Bone marrow (tissue), 2 donors: ENCODE measurements at regions not wholly inside any gene's neighbourhood (a gene's known extent, or its start where the extent isn't known, plus 50 kb on each side); places are given as distances from the start of the nearest gene placed in this dataset.

Source experiments
- DNase-seq, 2 donors: peaks; one replicate each; lab custom pipeline; 2025; lab: John Stamatoyannopoulos, UW

DNA sequence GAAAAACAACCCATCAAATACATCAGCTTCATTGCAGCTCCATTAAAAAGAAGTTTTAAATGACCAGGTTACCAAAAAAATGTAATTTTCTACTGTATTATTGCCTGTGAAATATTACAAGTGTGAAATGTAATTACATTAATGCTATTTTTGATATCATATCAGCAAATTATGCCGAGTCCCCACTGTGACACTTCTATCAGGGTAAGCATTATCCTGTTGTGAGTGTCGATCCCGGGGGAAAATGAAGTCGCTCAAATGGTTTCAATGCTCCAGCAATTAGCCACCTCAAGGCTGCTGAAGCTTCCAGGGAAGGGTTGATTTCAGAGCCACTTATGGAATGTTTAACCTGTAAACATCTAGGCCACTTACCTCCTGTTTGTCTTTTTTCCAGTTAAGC is 70.4 kb downstream of the RCN1 start:
- DNase-seq = no peak

DNA sequence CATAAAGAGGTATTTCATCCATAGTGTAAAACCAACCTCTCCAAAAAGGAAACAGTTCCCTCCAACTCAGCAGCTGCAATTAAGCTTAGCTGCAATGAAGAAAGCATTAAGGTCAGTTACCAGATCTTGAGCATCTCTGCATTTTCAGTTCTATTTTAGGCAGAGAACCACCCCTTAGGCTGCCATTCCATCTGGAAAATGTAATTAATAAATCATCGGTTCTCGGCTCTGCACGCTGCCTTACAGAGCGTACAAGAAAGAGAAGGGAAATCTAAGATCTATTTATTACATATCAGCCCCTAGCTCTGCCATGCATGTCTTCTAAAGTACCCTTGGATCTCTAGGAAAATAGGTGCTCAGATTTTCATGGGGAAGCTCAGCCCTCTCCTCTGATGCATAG is 71.5 kb downstream of the RCN1 start:
- DNase-seq = no peak

DNA sequence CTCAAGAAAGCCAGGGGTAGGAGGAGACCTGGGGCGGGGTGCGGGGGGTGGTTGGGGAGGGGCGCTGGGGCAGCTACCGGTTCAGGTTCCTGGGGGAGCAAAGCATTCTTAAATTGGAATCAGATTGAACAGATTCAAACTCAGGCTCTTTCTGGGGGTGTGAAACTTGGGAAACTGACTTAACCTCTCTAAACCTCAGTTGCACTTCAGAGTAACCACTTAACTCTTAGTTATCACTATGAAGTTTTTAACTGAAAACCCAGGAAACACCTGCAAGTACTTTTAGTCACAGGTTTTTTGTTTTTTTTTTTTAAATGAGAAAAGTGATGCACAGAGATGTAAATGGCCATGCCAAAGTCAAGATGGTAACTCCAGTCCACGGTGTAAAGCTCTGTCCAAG is 72.0 kb downstream of the RCN1 start:
- DNase-seq = no peak

DNA sequence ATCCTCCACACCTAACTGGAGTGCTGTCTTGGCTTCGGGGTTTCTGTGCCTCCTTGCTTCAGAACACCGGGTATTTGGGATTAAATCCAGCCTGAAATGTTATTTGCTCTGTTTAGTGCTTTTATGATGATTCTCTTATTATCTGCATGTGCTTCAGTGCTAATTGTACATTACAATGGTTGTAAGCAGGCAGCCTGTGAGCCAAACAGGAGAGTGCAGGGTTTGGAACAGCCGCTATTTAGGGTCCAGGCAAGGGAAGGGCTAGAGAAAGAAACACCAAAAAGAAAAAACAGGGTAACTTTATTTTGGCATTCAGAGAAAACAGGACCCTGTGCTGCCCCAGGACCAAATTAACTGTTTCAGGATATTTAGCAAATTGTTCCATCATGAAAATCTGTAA is 72.7 kb downstream of the RCN1 start:
- no peak for DNase-seq

DNA sequence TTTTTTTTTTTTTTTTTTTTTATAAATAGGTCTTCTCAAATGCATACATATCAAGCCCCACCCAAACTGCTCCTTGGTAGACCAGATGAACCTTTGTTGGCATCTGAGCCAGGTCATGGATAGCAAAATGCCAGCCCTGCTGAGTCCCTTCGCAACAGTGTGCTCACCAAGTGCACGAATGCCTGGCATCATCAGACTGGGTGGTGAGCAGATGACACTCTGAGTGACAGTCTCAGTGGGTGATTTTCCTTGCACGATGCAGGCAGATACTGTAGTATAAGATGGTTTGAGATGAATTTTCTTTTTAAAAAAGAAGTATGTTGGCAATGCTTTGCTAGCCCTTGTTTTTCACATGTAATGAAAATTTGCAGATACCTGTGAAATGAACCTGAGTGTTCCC is 74.0 kb downstream of the RCN1 start:
- DNase-seq = no peak

DNA sequence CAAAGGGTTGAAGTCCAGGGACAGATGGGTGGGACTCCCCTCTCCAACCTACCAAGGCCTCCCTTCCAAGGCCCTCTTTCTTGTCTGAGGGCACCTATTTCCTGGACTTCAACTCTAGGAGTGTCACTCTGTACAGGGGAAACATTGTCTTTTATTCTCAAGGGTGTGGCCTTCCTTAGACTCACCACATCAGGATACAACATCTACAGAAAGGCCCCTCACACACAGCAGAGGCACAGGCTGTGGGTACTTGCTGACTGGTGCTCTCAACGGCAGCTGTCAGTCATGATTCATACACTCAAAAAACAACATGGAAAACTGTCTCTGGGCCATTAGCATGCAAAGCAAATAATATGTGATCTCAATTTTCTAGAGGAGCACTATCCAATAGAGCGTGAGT is 78.0 kb downstream of the RCN1 start:
- no peak for DNase-seq

DNA sequence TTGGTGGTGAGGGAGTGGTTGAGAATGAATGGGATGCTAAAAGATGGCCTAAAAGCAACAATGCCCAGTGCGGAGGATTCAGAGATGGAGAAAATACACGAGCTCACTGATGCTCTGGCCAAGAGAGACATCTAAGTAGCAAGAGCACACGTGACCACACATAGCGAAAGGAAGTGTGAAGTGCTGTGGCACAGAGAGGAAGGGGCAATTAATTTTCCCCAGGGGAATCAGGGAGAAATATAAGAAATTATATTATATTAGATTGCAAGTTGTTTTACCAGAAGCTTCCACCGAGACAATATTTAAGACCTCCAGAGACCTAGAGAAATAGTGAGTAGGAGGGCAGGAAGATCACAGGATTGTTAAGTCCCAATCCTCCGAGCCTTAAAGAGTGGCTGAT is 80.6 kb downstream of the RCN1 start:
- DNase-seq = no peak

DNA sequence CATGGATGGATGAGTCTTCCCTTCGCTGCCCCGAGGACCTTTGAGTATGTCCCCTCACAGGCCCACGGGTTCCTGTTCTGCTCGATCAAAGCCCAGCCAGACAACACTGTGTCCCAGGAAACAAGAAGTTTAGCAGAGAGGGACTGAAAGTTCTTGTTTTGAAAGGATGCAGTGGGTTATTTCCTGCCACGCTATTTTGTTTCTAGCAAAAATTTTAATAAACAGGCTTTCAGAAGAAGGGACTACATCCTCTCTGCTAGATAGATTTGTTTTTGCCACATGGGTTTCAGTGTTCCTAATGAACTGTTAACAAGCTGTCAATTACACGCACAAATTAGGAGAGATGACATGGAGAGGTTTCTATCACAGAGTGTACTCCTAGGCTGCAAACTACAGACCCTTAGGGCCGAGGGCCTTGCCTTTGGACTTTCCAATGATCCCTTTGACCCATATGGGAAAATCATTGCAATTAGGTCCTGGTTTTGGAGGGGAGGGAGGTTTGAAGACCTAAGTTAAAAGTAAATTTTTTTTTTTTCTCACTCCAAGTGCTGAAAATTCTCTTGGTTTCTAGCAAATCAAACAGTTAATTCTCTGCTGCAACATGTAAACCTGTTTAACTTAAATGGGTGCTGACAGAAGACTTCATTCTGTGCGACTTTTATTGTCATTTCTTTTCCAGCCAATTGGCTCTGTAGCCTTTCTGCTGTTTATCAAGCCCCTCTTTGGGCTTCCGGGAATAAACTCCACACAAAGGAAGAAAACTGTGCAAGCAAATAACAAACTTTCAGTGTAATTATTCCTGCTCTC is 81.4 kb downstream of the RCN1 start:
- DNase-seq = no peak

DNA sequence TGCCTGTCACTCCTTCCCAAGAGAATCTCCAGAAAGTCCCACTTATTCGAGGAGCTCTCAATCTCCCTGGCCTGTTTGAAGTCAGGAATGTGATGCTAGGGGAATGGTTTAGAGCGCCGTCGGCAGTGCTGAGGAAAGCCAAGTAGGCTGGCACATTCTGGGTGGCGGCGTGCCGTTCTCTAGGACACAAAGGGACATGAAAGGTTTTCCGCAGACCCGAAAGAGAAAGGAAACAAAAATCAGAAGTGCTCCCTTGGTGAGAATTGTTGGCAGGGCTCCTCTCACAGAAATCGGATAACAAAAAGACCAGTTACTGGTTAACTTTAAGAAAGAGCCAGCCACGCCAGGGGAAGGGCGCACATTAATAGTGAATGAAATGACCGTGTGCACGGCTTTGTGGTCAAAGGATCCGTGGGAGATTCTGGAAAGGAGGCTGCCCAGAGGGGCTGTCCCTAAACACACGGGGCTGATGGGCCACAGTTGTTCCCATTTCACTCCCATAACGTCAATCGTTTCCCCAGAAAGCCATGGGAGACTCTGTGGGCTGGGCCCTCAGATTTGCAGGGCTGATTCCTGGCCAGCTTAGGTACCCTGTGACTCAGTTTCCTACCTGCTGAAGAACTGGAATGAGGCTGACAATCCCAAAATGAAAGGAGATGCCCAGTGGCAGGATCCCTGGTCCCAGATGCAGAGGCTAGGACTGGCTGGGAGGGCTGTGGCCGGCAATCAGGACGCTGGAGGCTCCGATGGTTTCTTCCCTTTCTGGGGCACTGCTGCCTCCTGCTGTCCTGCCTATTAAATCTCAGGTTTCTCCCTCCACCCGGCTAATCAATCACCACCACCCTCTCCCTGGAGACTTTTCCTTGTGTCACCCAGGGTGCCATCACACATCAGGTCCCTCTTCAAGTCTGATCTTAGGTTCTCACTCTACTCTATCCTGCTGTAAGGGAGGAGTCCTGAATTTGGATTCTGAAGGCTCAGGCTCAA is 82.3 kb downstream of the RCN1 start:
- DNase-seq = no peak

DNA sequence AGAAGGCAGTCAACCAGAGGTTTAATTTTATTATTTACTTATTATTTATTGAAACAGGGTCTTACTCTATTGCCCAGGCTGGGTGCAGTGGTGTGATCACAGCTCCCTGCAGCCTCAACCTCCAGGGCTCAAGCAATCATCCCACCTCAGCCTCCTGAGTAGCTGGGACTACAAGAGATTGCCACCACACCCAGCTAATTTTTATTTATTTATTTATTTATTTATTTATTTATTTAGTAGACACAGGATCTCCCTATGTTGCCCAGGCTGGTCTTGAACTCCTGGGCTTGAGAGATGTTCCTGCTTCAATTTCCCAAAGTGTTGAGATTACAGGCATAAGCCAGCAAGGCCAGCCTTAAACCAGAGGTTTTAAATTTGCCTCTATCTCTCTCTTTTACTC is 83.1 kb downstream of the RCN1 start:
- DNase-seq = no peak

DNA sequence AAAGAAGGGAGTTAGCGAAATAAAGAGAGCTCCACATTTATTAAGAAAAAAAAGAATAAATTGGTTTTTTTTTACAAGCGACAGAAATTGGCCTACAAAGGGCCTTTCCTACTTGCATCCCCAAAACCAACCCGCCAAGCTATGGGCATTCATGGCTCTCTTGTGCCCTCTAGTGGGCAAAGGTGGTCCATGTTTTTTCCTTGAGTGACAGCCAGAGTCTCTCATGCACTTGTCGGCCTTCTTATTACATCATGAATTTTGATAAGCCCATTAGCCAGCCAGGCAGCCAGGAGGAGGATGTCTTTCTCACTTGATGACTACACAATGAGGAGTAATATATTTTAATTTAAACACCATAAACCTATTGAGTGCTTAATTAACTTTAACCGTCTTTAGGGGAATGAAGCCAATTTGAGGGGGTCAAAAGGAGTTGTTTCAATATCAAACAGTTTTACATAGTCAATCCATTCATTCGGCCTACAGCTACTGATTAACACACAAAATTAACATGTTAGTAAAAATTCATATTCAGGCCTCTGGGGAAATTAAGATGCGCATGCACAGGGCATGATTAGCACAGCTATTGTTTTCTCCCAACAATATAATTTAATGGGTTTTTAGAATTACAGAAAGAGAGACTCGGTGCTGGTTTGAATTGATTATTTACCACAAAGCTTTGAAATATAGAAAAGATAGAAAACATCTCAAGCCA is 85.5 kb downstream of the RCN1 start:
- peak; percentile 25 to 77 for DNase-seq

DNA sequence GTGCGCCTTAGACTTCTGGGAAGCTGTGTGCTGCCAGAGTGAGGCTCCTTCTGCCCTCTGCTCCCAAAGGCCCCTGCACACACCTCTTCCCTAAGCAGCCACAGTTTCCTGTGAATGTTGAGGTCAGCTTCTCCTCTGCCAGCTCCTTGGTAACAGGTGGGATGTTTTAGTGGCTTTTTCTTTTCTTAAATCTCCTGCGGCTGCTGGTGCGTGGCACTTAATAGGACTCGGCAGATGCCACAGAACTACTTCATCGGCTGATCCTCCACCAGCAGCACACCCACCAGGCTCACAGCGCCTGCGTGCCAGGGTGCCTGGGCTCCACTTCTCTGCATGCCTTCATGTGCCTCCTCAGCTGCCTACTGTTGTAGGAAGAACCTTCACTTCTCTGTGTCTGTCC is 87.8 kb downstream of the RCN1 start:
- DNase-seq = no peak

DNA sequence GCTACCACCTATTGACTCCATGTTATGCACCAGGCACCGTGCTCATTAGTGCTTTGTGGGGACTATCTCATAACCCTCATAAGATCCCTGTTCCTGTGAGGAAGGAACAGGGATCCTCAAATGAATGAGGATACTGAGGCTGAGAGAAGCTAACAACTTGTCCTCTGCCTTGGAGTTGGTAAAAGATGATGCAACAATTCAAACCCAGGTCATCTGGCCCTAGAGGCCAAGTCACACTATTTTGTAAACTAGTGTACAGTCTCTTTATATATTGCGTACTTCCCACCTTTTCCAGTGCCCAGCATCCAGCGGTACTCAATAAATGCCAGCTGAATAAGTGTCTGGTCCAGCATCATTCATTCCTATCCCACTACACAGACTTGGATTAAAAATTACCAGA is 92.6 kb downstream of the RCN1 start:
- no peak for DNase-seq

DNA sequence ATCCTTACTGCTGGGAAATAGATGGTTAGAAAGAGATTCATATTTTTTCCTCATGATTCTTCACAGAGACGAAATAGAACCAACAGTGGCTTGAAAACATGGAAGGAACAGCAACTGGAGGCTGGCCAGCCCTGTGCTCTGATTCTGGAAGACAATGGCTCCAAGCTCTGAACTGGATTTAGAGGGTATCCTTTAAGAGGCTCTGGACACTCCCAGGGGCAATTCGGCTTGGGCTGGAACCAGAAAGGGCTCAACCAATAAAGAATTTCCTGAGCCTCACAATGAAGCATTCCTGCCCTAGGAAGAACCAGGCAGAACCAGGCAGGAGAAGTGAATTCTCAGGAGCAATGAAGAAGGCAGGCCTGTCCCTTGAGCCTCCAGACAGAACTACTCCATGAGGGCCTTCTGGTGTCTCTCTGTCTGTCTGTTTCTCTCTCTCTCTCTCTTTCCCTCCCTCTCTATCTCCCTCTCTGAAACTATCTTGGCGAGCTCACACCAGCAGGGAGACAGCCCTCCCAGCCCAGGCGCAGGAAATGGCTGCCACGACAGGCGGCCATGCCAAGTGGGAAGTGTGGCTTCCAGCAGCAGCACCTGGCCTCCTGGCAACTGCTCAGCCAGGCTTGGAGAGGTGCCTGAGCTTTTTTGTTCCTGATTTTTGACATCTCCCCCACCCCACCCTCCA is 93.3 kb downstream of the RCN1 start:
- no peak for DNase-seq

DNA sequence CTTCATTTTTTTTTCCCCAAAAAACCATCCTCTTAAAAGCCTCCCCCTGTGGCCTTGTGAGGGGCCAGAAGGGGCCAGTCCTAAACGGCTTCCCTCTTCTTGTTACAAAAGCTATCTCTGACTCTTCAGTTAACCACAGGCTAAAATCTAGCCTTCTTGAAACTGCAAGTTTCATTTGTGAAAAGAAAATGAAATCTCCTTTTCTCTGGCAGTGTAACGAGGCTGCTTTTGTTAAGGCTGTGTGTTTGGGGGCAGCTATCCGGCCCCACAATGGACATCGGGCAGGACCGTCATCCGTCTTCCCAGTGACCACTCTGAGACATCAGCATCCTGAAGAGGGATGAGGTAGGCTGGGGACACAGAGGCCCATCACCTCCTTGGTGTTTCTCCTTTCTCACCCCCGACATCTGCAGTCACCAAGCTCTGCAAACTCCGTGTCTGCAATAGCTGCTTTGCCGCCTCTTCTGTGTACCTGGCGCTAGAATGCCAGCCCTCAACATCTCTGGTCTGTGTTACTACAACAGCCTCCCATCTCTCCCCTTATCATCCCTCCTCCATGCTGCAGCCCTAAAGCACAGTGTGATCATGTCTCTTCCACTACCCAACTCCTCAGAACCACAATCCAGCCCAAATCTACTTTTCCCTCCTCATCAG is 94.0 kb downstream of the RCN1 start:
- DNase-seq = no peak

DNA sequence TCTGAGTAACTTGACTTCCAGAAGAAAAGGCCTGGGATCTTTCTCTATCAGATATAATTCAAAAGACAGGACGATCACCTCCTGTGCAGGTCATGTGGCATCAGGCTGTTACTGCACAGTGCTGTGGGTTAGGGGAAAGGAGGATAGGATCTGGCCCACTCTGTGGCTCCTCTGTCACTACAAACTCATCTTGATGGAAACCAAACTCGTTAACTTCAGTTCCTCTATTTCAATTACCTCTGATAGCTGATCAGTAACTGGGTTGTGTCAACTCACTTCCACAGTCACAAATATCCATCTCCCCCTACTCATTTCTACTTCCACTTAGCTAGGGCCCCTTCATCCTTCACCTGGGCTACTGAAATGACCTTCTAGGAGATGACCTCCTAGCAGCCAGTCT is 95.2 kb downstream of the RCN1 start:
- DNase-seq = no peak

DNA sequence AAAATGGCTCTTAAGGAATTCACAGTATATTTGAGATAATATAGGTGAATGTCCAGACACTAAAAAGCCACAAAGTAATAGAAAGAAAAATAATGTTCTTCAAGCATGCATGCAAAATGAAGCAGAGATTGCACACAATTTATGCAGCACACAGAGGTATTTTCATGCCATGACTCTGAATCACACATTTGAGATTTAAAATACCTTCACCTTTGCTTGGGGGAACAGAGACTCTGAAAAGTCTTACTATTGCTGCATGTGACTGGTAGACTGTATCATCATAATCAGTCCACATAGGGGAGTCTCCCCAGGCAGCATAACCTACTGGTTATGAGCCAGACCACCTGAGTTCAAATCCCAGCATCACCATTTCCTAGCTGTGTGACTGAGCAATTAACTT is 96.2 kb downstream of the RCN1 start:
- DNase-seq = no peak

DNA sequence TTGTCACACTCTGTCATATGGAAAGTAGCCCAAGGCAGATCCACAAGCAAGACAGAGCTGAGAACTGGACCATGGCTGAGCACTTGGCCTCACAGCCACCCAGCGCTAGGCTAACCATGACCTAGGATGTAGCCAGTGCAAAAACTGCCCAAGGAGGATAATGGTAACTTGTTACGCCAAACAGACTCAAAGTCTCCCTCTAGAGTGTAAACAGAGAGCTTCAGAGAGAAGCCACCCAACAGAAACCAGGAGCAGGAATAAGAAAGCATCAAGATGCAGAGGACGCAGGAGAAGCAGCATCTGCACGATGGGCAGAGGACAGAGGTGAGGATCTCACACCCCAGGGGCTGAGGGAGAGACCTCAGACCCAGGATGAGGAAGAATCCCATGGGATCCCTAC is 97.9 kb downstream of the RCN1 start:
- no peak for DNase-seq

DNA sequence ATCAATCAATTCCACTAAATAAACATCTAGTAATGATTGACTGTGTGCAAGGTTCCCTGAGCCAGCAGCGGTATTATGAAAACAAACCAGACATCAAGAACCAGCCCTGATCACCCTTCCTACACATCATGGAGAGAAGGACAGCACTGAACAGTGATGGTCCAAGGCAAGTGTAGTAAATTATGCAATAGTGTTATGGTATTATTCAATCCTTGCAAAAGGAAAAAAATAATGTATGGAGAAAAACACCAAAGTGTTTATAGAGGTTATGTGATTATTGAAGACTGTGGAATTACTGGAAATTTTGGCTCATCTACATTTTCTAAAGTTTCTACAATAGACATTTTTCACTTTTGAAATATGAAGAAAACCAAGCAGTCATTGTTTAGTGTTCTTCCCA is 105.3 kb downstream of the RCN1 start:
- DNase-seq = no peak

DNA sequence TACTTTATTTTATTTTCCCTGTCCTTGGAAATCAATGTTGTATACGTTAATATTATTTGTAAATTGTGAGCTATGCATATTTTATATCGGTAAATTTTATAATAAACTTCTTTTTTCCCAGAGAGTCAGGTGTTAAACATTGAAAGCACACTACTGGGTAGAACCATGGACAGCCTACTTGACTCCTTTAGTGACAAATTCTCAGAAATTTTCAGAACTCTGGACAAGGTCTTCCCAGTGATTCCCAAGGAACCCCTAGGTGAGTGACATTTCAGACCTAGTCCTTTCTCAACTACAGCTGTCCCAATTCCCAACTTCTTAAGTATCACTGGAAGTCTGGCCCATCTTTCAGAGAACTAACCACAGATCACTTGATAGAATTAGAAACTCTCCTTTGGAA is 107.2 kb downstream of the RCN1 start:
- DNase-seq = no peak

DNA sequence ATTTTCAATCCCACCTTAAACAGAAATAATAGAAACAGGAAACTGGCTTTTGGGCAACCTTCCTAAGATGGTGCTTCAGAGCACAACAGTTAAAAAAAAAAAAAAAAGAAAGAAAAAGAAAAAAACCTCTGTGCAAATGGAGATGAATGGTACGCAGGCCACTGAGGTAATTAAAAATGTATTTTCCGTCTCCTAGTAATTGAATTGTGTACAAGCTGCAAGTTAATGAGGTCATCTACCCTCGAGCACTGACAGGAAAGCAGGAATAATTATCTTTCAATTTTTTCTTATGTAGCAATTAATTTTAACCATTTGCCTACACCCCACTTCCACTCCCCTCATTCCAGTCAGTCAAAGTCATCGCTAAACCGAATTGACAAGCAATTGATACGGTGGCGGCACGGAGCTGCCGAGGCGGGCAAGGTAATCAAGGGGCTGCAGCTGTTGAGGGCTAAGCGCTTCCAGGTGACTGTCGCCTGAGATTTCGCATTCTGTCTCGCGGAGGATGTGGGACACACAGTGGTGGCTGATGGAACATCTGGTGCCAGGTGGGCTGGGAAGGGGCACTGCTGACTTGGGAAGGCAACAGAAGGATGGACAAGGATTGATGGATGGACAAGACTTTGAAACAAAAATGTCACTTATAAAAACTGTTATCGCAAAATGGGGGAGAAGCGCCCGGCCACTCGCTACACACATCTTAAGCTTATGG is 109.4 kb downstream of the RCN1 start:
- no peak for DNase-seq
